ENCODE measurements at regions not wholly inside any gene's neighbourhood (a gene's known extent, or its start where the extent isn't known, plus 50 kb on each side); places are given as distances from the start of the nearest gene placed in this dataset.

- peaks cover 2% of the 10 kb centered on the region for H3K4me1 ChIP-seq (ENCODE audit: insufficient read depth)
- H3K36me3 ChIP-seq = no peaks in the 10 kb centered on the region
- DNase-seq = no peak
- WGBS, 3 donors = 86 to 90% (median 89%) methylated on average over 2 of the region's 2 CpGs
- no peak overlapping the region for H3K4me3 ChIP-seq
- TF ChIP-seq EP300 (IDR thresholded peaks at IDR 0.05) (no peak), POLR2A (IDR thresholded peaks at IDR 0.05) (no peak), CTCF (IDR thresholded peaks at IDR 0.05) (no peak)
- intact Hi-C loops (cut with DNase I) = no loop called here
- H3K27me3 ChIP-seq = no peaks in the 10 kb centered on the region
- no peak overlapping the region for H3K27ac ChIP-seq
- no peaks in the 10 kb centered on the region for H3K9me3 ChIP-seq
Measured at GRCh38 chr3:124579641-124580040, 150.6 kb upstream of the UMPS start.

- TF ChIP-seq POLR2A (IDR thresholded peaks at IDR 0.05) = no peak
- TF ChIP-seq CTCF (IDR thresholded peaks at IDR 0.05) = no peak
- no peak for TF ChIP-seq EP300 (IDR thresholded peaks at IDR 0.05)
Measured at GRCh38 chr3:124582196-124582595, 148.1 kb upstream of the UMPS start.

GRCh38 chr3:124582621-124583395 is 147.4 kb upstream of the UMPS start:
- Histone ChIP-seq H3K27ac (no peak overlapping the region), H3K9me3 (no peaks in the 10 kb centered on the region), H3K4me1 (ENCODE audit: insufficient read depth) (peaks cover 2% of the 10 kb centered on the region), H3K27me3 (no peaks in the 10 kb centered on the region), H3K36me3 (no peaks in the 10 kb centered on the region), H3K4me3 (no peak overlapping the region)
- DNase-seq = no peak
- TF ChIP-seq CTCF (IDR thresholded peaks at IDR 0.05) = no peak
- intact Hi-C loops (cut with DNase I) = no loop called here
- WGBS, 3 donors = 80 to 93% (median 93%) methylated on average over 3 of the region's 3 CpGs

More at GRCh38 chr3:124582196-124582595, 148.1 kb upstream of the UMPS start:
- Histone ChIP-seq H3K27me3 (no peaks in the 10 kb centered on the region), H3K4me1 (ENCODE audit: insufficient read depth) (peaks cover 2% of the 10 kb centered on the region), H3K4me3 (no peak overlapping the region), H3K36me3 (no peaks in the 10 kb centered on the region), H3K9me3 (no peaks in the 10 kb centered on the region), H3K27ac (no peak overlapping the region)
- DNase-seq = no peak
- WGBS, 3 donors = 88 to 90% (median 89%) methylated on average over 4 of the region's 4 CpGs
- intact Hi-C loops (cut with DNase I) = no loop called here

- H3K4me3 ChIP-seq = peak overlapping the region; percentile 49
- H3K9me3 ChIP-seq = no peaks in the 10 kb centered on the region
- TF ChIP-seq EP300 (IDR thresholded peaks at IDR 0.05) (no peak), POLR2A (IDR thresholded peaks at IDR 0.05) (no peak), CTCF (IDR thresholded peaks at IDR 0.05) (no peak)
- intact Hi-C loops (cut with DNase I) = no loop called here
- H3K4me1 ChIP-seq (ENCODE audit: insufficient read depth) = peaks cover 2% of the 10 kb centered on the region
- H3K27me3 ChIP-seq = no peaks in the 10 kb centered on the region
- no peak for DNase-seq
- H3K36me3 ChIP-seq = no peaks in the 10 kb centered on the region
- H3K27ac ChIP-seq = no peak overlapping the region
- 14 to 26% (median 17%) methylated on average over 9 of the region's 9 CpGs for WGBS, 3 donors
Measured at GRCh38 chr3:124584245-124584551, 146.1 kb upstream of the UMPS start.
